ENCODE measurements at regions not wholly inside any gene's neighbourhood (a gene's known extent, or its start where the extent isn't known, plus 50 kb on each side); places are given as distances from the start of the nearest gene placed in this dataset.

DNA sequence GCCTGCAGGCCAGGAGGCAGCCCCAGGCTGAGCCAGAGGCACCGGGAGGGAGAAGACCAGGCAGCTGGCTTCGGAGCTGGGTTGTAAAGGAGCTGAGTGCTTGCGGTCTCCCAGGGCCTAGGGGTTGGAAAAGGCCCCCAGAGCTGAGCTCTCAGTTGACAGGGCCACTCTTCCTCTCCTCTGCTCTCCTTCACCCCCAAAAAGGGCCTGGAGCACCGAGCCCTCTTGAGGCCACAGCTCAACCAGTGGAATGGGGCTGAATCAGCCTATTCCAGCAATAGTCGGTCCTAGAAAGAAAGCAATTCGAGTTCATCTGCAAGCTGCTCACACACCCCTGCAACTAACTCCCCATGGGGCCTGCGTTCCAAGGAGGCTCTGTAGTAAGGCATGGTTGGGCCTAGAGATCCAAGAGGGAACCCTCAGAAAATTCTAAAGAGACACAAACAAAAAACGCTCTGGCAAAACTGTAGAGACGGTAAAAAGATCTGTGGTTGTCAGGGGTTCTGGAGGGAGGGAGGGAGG is 205.0 kb downstream of the BUD13 start:
- in situ Hi-C loops (cut with MboI; ENCODE audit: low sequenced_read_pairs) = no loop called here

DNA sequence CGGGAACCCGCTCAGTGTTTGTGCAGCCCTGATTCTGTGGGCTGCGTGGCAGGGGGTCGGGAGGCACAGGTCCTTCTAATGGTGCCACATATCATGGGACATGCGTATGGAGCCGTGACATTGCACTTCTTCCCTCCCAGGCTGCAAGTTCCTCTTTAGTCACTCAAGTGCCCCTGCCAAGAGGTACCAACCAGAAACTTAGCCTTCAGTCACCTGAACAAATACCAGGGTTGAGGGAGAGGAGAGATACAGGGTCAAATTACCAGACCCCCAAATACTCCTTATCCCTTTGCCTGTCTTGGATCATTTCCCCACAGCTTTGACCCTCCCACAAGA is 209.1 kb downstream of the BUD13 start:
- in situ Hi-C loops (cut with MboI; ENCODE audit: low sequenced_read_pairs) = no loop called here

DNA sequence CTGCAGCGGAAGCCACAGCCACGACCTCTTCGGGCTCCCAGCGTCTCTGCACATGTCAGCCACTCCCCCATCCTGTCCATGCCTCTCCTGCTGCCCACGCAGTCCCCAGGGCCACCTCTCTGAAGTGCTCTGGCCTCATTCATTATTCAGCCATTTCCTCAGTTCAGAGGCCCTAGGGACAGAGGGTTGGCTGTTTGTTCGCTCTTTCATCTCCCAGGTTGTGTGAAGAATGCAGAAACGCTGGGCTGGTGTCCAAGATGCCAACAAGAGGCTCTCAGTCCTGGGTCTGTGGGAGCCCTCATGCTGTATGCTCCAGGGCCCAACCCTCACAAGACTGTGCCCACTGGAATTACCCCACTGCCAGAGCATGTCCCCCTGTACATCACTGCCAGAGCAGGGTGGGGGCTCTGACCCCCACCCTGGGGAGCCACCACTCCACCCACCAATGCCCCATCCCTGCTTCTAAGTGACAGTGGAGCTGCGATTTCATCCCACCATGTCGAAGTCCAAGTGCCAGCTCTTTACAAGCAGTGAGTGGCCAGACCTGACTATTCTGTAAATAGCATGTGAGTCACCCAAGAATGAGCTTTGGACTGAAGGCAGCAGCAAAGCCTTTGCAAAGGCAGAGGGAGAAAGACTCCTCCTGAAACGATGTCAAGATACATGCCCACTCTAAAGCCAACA is 209.6 kb downstream of the BUD13 start:
- in situ Hi-C loops (cut with MboI; ENCODE audit: low sequenced_read_pairs) = no loop called here

DNA sequence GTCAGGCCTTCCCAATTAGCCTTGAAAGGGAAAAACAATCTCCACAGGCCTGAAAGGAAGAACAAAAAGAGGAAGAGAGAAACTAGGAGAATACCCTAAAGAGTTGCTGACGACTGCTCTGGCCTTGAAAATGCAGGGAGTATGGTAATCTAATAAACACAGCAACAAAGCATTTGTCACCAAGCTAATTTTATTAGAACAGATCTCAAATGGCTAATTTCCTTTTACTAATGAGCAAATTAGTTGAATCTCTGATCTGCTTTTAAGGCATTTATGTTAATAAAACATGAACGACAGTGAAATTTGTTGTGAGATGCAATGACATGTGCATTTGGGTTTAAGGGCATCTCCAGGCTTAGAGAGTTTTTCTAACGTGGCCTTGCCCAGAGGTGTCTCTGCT is 212.2 kb downstream of the BUD13 start:
- in situ Hi-C loops (cut with MboI; ENCODE audit: low sequenced_read_pairs) = no loop called here

DNA sequence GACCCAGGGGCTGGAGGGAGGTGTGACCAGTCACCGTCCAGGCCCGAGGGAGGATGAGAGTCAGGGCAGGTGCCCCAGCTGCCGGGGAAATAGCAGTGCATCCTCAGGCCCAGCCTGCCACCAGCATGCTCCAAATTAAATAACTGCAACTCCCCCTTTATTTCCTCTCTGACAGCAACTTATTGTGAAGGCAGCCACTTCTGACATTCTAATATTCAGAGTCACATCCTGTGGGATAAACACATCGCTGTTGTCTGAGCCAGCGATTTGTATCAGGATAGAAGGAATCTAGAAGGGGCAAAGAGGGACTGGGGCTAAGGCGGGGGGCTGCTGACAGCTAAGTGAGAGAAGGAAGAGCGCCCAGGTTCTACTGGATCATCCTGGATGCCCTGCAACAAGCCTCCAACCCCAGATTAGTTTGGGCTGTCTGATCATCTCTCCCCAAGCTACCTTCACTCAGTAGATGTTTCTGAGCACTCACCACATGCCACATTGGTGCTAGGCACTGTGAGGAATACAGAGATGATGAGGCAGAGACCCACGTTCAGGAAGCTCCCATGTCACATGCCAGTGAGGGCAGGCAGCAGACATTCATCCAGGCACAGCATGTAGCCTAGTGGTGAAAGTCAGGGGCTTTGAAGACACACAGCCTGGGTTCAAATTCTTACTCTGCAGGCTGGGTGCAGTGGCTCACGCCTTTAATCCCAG is 214.1 kb downstream of the BUD13 start:
- in situ Hi-C loops (cut with MboI; ENCODE audit: low sequenced_read_pairs) = no loop called here

DNA sequence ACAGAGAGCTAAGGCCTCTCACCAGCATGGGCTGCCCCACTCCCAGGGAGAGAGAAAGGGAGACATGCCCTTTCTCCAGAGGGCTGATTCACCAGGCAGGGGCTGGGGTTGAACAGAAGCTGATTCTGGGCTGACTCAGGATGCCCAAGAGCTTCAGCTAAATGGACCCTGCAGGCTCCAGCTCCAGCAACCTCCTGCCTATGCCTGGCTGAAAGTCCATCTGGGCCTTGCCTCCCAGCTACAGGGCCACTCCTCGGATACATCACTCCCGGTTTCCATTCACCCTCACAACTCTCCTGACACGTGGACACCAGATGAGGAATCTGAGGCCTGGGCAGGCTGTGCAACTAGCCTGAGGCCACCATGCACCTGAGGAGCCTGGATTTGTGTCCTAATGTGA is 215.5 kb downstream of the BUD13 start:
- in situ Hi-C loops (cut with MboI; ENCODE audit: low sequenced_read_pairs) = no loop called here

DNA sequence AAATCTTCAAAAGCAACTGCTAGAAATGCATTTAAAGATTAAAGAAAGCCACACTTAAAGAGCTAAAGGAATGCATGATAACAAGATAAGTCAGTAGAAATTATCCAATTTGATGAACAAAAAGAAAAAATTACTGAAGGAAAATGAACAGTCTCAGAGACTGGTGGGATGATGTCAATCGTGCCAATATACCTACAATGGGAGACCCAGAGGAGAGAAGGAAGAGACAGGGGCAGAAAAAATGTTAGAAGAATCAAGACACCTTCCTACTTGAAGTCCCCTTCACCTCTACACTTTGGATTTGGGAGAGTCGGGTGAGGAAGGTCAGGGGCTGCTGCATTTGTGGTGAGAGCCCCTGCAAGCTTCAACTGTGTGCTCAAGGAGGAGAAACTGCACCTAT is 216.3 kb downstream of the BUD13 start:
- in situ Hi-C loops (cut with MboI; ENCODE audit: low sequenced_read_pairs) = no loop called here

DNA sequence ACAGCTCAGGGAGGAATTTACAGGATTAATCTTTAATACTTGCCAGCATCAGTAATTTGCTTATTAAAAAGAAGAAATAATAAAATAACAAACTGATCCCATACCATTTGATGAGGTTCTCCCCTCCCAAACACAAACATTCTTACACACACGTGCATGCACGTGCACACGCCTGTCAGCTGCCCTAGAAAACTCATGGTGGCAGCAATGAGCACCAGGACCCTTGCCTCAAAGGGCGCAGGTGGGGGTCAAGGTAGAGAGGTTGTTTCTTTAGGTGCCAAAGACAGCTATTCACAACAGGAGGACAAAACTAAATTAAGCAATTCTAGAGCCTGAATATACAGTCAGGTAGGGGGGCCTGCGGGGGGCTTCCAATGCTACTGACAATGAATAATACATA is 219.3 kb downstream of the BUD13 start:
- in situ Hi-C loops (cut with MboI; ENCODE audit: low sequenced_read_pairs) = no loop called here

DNA sequence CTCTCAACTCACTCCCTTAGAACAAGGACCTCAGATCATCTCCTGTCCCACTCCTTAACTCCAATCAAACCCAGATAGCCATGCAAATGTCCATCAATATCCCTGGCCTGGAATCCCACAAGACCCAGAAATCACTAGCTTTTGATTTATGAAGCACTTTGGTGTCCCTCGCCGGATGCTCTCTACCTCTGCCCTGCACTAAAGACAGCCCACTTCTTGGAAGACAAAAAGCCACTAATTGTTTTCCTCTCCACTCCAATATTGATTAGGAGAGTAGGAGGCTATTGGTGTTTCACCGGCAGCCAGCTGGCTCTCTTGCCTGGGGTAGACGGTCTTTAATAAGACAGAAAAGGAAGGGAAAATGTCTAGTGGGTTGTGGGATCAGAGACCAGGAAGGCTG is 221.2 kb downstream of the BUD13 start:
- in situ Hi-C loops (cut with MboI; ENCODE audit: low sequenced_read_pairs) = no loop called here

DNA sequence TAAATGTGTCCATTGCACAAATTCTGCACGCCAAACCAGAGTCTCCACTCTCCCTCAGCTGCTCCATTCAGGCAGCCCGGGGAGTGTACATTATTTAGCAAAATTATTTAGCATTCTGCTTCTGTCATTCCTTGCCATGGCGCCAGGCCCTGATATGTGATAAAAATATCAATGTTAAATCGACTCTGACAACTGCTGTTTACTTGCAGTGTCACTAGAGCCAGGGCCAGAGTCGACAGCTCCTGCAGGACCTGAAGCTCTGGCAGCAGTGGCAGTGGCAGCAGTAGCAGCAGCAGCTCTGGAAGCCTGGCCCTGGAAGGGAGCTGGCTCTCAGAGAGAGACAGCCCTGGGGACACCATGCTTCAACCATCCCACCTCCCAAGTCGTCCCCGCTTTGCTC is 224.5 kb downstream of the BUD13 start:
- in situ Hi-C loops (cut with MboI; ENCODE audit: low sequenced_read_pairs) = no loop called here

DNA sequence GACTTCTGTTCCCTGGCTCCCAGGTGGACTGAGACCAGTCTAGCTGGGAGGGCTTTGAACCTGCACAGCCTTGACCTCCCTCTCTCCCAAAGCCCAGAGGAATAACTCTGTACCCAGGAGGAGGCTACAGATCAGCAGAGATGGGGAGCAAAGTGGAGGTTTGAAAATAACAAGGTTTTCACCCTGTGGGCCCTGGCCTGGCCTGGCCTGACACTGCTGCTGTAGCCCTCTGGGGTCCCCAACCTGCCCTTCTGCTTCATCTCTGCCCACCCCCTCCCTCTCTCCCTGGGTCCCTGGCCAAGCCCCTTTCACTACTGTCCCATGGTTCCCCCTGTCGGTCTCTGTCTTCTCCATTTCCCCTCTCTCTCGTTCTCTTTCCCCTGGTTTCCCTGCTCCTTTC is 225.2 kb downstream of the BUD13 start:
- in situ Hi-C loops (cut with MboI; ENCODE audit: low sequenced_read_pairs) = no loop called here

DNA sequence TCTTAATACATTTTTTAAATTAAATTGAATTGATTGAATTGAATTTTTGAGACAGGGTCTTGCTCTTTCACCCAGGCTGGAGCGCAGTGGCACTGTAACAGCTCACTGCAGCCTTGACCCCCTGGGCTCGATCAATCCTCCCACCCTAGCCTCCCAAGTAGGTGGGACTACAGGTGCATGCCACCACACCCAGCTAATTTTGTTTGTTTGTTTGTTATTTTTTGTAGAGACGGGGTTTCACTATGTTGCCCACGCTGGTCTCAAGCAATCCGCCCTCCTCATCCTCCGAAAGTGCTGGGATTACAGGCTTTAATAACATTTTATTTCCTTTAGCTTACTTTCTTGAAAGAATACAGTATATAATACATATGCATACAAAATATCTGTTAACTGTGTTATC is 226.9 kb downstream of the BUD13 start:
- in situ Hi-C loops (cut with MboI; ENCODE audit: low sequenced_read_pairs) = no loop called here

DNA sequence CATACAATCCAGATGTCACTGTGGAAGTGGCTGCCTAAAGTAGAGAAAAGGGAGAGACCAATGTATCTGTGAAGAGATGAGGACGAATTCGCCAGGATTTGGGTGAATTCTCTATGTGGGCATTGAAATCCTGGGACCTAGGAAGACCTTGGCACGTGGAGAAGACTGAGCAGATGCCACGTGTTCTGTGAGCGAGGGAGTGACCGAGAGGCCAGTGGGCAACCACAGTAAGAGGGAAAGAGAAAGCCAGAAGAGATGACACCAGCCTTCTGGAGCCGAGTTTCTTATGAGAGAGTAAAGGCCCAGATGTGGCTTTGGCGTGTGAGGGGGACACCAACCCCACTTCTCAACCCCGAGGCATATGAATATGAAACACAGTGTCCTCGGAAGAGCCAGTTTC is 228.1 kb downstream of the BUD13 start:
- in situ Hi-C loops (cut with MboI; ENCODE audit: low sequenced_read_pairs) = no loop called here

DNA sequence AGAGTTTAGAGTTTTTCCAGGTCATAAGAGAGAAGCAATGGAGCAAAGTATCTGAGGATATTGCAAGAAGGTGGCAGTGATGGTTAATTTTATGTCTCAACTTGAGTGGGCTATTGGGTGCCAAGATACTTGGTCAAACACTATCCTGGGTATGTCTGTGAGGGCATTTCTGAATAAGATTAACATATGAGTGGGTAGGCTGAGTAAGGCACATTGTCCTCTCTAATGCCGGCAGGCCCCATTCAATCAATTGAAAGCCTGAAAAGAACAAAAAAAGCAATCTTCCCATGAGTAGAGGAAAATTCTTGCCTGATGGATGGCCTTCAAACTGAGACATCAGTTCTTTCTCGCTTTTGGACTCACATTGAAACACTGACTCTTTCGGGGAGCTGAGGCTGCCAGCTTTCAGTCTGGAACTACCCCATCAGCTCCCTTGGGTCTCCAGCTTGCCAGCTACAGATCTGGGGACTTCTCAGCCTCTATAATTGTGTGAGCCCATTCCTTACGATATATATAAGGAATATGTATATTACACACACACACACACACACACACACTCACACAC is 228.8 kb downstream of the BUD13 start:
- in situ Hi-C loops (cut with MboI; ENCODE audit: low sequenced_read_pairs) = no loop called here

DNA sequence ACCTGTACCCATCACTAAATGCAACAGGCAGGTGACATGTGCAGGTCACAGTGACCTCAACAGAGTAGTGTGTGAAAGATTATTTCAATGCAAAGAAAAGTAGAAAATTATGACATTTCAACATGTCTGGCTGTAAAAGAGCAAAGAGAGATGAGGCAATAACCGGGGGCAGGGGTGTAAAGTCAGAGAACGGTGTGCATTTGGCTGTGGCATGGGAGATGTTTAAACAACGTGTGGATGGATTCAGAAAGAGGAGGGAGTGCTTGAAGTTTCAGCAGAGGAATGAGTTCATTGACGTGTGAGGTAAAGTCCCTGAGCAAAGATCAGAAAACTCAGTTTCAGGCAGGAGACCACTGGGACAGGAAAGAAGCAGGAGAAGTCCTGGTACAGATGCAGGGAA is 229.7 kb downstream of the BUD13 start:
- in situ Hi-C loops (cut with MboI; ENCODE audit: low sequenced_read_pairs) = no loop called here

DNA sequence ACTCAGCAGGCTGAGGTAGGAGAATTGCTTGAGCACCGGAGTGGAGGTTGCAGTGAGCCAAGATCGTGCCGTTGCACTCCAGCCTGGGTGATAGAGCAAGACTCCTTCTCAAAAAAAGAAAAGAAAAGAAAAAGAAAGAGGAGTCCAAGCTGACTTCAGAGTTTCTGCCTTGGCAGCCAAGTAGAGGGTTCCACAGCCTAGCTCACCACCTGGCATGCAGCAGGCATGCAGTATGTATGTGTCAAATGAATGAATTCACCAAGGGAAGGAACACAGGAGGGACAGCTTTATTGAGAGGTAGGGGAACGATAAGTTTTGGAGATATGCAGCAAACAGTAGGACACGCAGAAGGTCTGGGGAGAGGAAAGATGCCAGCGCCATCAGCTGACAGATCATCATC is 230.4 kb downstream of the BUD13 start:
- in situ Hi-C loops (cut with MboI; ENCODE audit: low sequenced_read_pairs) = no loop called here

DNA sequence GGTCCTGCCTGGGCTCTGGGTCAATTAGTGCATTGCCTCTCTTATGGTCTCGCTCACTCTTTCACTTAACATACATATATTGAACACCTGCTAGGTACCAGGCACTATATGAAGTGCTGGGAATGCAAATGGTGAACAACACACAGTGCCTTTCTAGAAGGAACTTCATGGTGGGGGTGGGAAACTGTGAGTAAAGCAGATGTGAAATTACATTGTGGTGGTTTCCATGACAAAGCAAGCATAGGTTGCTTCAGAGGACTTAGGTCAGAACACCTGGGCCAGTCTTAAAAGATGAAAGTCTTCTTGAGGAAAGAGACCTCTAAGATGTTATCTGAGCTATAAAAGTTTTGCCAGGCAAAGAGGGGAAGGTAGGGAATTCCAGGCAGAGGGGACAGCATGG is 231.3 kb downstream of the BUD13 start:
- in situ Hi-C loops (cut with MboI; ENCODE audit: low sequenced_read_pairs) = no loop called here

DNA sequence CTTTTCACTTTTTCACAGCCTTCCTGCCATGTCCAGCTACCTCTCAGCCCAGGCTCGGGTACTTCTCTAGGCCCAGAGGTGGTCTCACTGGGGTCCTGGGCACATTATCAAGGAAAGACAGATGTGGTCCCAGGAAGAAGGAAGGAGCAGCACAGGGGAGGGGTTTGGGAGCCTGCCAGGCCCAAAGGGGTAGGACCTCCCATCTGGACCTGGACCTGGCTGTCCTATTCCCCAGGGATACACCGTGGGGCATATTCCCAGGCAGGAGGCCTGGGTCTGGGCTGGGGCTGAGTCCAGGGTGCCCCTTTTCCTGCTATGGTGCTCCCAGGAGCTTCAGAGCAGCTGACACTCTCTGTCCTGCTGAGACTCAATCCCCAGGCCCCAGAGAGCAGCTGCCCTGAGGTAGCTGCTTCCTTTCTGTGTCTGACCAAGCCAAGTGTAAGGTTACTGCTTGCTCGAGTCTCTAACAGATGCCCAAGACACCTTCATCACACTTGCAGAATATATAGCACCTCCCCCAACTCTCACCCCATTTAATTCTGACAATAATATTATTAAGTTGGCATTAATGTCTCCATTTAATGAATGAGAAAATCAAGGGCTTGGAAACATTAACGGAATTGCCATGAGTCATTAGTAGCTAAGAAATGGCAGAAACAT is 232.0 kb downstream of the BUD13 start:
- in situ Hi-C loops (cut with MboI; ENCODE audit: low sequenced_read_pairs) = no loop called here

DNA sequence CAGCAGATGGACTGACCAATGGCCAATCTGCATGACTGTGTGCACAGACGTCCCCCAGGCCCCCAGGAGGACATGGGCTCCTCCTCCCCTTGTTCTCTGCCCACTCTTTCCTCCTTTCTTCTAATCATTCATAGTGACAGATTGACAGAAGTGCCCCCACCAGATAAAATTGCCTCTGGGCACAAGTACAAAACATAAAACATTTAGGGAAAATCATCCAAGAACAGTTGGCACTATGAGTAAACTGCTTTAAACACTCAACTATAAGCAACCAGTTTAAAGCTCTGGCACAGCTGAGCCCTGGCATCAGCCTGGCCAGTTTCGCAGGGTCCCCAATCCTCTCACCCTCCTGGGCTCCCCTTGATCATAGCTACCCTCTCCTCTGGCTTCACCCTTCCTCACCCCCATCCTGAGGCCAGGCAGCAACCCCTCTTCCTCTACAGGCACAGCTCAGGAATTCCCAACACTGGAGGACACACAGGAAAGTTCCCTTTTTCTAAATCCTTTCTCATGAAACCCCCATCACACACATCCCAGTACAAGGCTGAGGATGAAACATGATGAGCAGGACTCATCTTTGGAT is 232.9 kb downstream of the BUD13 start:
- in situ Hi-C loops (cut with MboI; ENCODE audit: low sequenced_read_pairs) = no loop called here

DNA sequence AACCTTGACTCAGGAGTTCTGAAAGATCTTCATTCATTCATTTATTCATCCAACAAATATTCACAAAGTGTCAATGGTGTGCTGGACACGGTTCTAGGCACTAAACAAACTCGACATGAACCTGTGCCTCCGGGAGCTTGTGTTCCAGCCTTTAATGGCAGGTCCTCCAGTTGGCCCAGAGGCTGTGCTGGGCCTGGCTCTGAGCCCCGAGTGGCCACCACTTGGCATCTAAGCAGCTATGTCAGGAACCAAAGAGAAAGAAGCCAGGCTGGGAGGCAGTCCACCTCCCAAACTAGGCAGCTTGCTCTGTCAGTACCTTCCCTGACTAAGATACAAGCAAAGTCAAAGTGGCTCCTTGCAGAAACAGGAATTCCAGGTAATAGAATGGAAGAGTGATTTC is 233.6 kb downstream of the BUD13 start:
- in situ Hi-C loops (cut with MboI; ENCODE audit: low sequenced_read_pairs) = no loop called here

DNA sequence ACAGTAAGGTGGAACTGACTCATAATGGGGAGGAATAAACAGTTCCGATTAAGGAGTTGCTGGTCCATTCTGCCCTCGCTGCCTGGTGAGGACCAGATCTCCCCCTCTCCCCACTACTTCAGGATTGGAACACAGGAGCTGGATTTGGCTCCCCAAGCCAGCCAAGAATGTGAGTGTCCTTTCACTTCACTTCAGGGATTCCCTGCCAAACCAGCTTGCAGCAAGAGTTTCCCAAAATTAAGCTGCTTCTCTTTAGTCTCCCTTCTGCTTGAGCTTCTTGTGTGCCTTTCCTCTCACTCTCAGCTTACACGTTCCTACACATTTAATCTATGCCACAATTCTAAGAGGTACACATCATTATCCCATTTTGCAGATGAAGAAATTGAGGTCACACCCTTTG is 234.1 kb downstream of the BUD13 start:
- in situ Hi-C loops (cut with MboI; ENCODE audit: low sequenced_read_pairs) = no loop called here

DNA sequence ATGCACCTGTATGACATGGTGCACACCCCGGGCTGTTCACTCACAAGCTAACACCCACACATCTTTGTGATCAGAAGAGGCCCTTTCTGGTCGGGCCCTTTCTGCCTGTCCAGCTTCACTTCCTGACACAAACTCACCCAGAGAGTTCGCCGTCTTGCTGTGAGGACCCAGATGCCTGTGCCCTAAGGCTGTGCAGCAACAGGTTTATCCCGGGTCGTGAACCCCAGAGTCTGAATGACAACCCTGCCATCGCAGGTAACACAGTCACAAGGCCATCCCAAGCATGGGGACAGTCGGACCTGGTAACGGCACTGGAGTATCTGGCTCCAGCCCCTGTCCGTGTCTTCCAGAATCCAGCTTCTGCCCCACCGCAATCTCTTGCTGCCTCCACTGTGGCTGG is 235.1 kb downstream of the BUD13 start:
- in situ Hi-C loops (cut with MboI; ENCODE audit: low sequenced_read_pairs) = no loop called here

All from HL-60/S4 (cell line).